Uterus (tissue), 3 donors: ENCODE measurements at regions not wholly inside any gene's neighbourhood (a gene's known extent, or its start where the extent isn't known, plus 50 kb on each side); places are given as distances from the start of the nearest gene placed in this dataset.
"Not testable (repeated sequence)": the region's sequence is repeated elsewhere in the genome, so short reads cannot be mapped to it uniquely, and the experiment has no call there.

Experiments used
- DNase-seq, 2 donors: peaks; one replicate each; pipeline ENCODE4 v3.0.0-alpha.2; 2019 to 2020
- H3K27ac ChIP-seq, 2 donors: fragments of 200-600 bp; sonication (generic); 1 replicate in 1 of 2; 2 replicates in 1 of 2; pipeline ENCODE4 v1.5.1; 2016 to 2018
- H3K27me3 ChIP-seq, 2 donors: fragments of 200-600 bp; sonication (generic); one replicate each; pipeline ENCODE4 v1.5.1; 2018 to 2019; ENCODE audit warnings: control low read depth in 1 of 2
- H3K36me3 ChIP-seq, 2 donors: fragments of 200-600 bp; sonication (generic); one replicate each; pipeline ENCODE4 v1.5.1; 2019; ENCODE audit warnings: control low read depth in 1 of 2
- H3K4me1 ChIP-seq, 2 donors: fragments of 200-600 bp; sonication (generic); one replicate each; pipeline ENCODE4 v1.5.1; 2018 to 2019; ENCODE audit warnings: control low read depth in 1 of 2
- H3K4me3 ChIP-seq, 2 donors: fragments of 200-600 bp; sonication (generic); 1 replicate in 1 of 2; 2 replicates in 1 of 2; pipeline ENCODE4 v1.5.1; 2018 to 2019; ENCODE audit warnings: mild to moderate bottlenecking in 1 of 2
- H3K9me3 ChIP-seq, 2 donors: fragments of 200-600 bp; sonication (generic); one replicate each; pipeline ENCODE4 v1.5.1; 2019; ENCODE audit warnings: control low read depth in 1 of 2
- CTCF ChIP-seq, 4 experiments: fragments of 200-600 bp in 2 of 4; fragments of 450-650 bp in 2 of 4; sonication (generic) in 2 of 4; IDR thresholded peaks; one replicate each; pipeline ENCODE4 v1.5.1; 2016 to 2019; ENCODE audit warnings: antibody characterized with exemption in 4 of 4, mild to moderate bottlenecking in 2 of 4, moderate library complexity in 1 of 4
- POLR2A ChIP-seq, 2 donors: fragments of 450-650 bp; IDR thresholded peaks; one replicate each; pipeline ENCODE4 v1.6.1; 2016; ENCODE audit warnings: antibody characterized with exemption in 2 of 2, mild to moderate bottlenecking in 1 of 2, moderate library complexity in 1 of 2
- intact Hi-C: fragments of 100-400 bp; cut with DNase I; formaldehyde crosslinking; loops from one replicate; pipeline ENCODE4 v1.15.1; 2023; ENCODE audit warnings: low total_unique reads
- donor health status: DM: yes; HTN: yes; CAD: no.

GRCh38 chr20:55424968-55425367 lies 580.4 kb downstream of the CBLN4 start:
- TF ChIP-seq CTCF (IDR thresholded peaks at IDR 0.05) = no peak
- TF ChIP-seq POLR2A (IDR thresholded peaks at IDR 0.05) = no peak
- Histone ChIP-seq H3K9me3 (no peaks in the 10 kb centered on the region), H3K36me3 (no peaks in the 10 kb centered on the region), H3K27me3 (no peaks in the 10 kb centered on the region), H3K27ac (peak overlapping the region in 1 of 2 donors; percentile 11), H3K4me1 (no peaks in the 10 kb centered on the region), H3K4me3 (no peak overlapping the region)
- intact Hi-C loops = no loop called here
- DNase-seq = peak; percentile 24 to 47

- intact Hi-C loops = no loop called here
Observed at GRCh38 chr20:55424476-55424875, 580.8 kb downstream of the CBLN4 start.

GRCh38 chr20:55417836-55418235 lies 587.5 kb downstream of the CBLN4 start:
- H3K4me3 ChIP-seq = no peak overlapping the region
- intact Hi-C loops = no loop called here
- no peaks in the 10 kb centered on the region for H3K9me3 ChIP-seq
- H3K27me3 ChIP-seq = no peaks in the 10 kb centered on the region
- H3K27ac ChIP-seq = no peak overlapping the region
- TF ChIP-seq POLR2A (IDR thresholded peaks at IDR 0.05) (no peak), CTCF (IDR thresholded peaks at IDR 0.05) (no peak)
- DNase-seq = no peak
- no peaks in the 10 kb centered on the region for H3K4me1 ChIP-seq
- no peaks in the 10 kb centered on the region for H3K36me3 ChIP-seq

More at GRCh38 chr20:55424476-55424875, 580.8 kb downstream of the CBLN4 start:
- Histone ChIP-seq H3K4me1 (no peaks in the 10 kb centered on the region), H3K27ac (peak overlapping the region in 1 of 2 donors; percentile 11), H3K36me3 (no peaks in the 10 kb centered on the region), H3K4me3 (no peak overlapping the region), H3K9me3 (no peaks in the 10 kb centered on the region), H3K27me3 (no peaks in the 10 kb centered on the region)
- no peak for TF ChIP-seq POLR2A (IDR thresholded peaks at IDR 0.05)
- no peak for DNase-seq

GRCh38 chr20:55415567-55416142 lies 589.7 kb downstream of the CBLN4 start:
- intact Hi-C loops = no loop called here
- no peaks in the 10 kb centered on the region for H3K36me3 ChIP-seq
- DNase-seq = no peak

GRCh38 chr20:55412508-55412907 lies 592.8 kb downstream of the CBLN4 start:
- intact Hi-C loops = not testable (repeated sequence)

More at GRCh38 chr20:55415567-55416142, 589.7 kb downstream of the CBLN4 start:
- Histone ChIP-seq H3K27ac (no peak overlapping the region), H3K27me3 (no peaks in the 10 kb centered on the region), H3K9me3 (no peaks in the 10 kb centered on the region), H3K4me3 (no peak overlapping the region), H3K4me1 (no peaks in the 10 kb centered on the region)
- TF ChIP-seq POLR2A (IDR thresholded peaks at IDR 0.05) = no peak
- peak; percentile 20 to 49 (median 40) for TF ChIP-seq CTCF (IDR thresholded peaks at IDR 0.05)

GRCh38 chr20:55406891-55407290 lies 598.4 kb downstream of the CBLN4 start:
- no peak for TF ChIP-seq POLR2A (IDR thresholded peaks at IDR 0.05)
- no peak for TF ChIP-seq CTCF (IDR thresholded peaks at IDR 0.05)
- H3K9me3 ChIP-seq = no peaks in the 10 kb centered on the region
- H3K36me3 ChIP-seq = no peaks in the 10 kb centered on the region
- H3K4me3 ChIP-seq = no peak overlapping the region
- no peak for DNase-seq
- no peaks in the 10 kb centered on the region for H3K4me1 ChIP-seq
- intact Hi-C loops = no loop called here
- no peaks in the 10 kb centered on the region for H3K27me3 ChIP-seq
- no peak overlapping the region for H3K27ac ChIP-seq

More at GRCh38 chr20:55412508-55412907, 592.8 kb downstream of the CBLN4 start:
- not testable (repeated sequence) for H3K4me1 ChIP-seq, H3K4me3 ChIP-seq, H3K36me3 ChIP-seq, H3K9me3 ChIP-seq, DNase-seq, H3K27ac ChIP-seq, H3K27me3 ChIP-seq
